ENCODE measurements at regions not wholly inside any gene's neighbourhood (a gene's known extent, or its start where the extent isn't known, plus 50 kb on each side); places are given as distances from the start of the nearest gene placed in this dataset.

- TF ChIP-seq CTCF (IDR thresholded peaks at IDR 0.05) (no peak), POLR2AphosphoS5 (IDR thresholded peaks at IDR 0.05; ENCODE audit: low read depth, low read length) (no peak), REST (IDR thresholded peaks at IDR 0.05; ENCODE audit: insufficient read depth in 1 of 2, low read depth in 2 of 2, low read length in 1 of 2) (no peak), TCF7L2 (IDR thresholded peaks at IDR 0.05; ENCODE audit: low read depth, low read length) (no peak), SIN3A (IDR thresholded peaks at IDR 0.05; ENCODE audit: borderline replicate concordance, insufficient read depth, low read depth, low read length) (no peak)
These were observed 166.2 kb upstream of the CACNA2D1 start for GRCh38 chr7:82609746-82610145.
